ENCODE measurements at regions not wholly inside any gene's neighbourhood (a gene's known extent, or its start where the extent isn't known, plus 50 kb on each side); places are given as distances from the start of the nearest gene placed in this dataset.

GRCh38 chrX:112967341-112967740 lies 126.7 kb upstream of the AMOT start:
- Mint-ChIP-seq H3K27me3 (ENCODE audit: insufficient read depth) (no peaks in the 10 kb centered on the region), H3K36me3 (ENCODE audit: low read depth) (no peaks in the 10 kb centered on the region), H3K27ac (no peak overlapping the region), H3K4me3 (no peak overlapping the region), H3K4me1 (ENCODE audit: low read depth) (no peaks in the 10 kb centered on the region), H3K9me3 (peaks cover 4% of the 10 kb centered on the region)
- TF ChIP-seq CTCF (IDR thresholded peaks at IDR 0.05): no peak
- no peak for DNase-seq

- no peaks in the 10 kb centered on the region; the same call in 1 of the 2 replicates for H3K27me3 Mint-ChIP-seq (ENCODE audit: insufficient read depth)
- no peak for DNase-seq
- peaks cover 8% of the 10 kb centered on the region for H3K9me3 Mint-ChIP-seq
- H3K36me3 Mint-ChIP-seq (ENCODE audit: low read depth): peaks cover 6% of the 10 kb centered on the region; the same call in 1 of the 2 replicates
- TF ChIP-seq CTCF (IDR thresholded peaks at IDR 0.05): no peak
- no peak overlapping the region for H3K4me3 Mint-ChIP-seq
- H3K27ac Mint-ChIP-seq: no peak overlapping the region
- no peaks in the 10 kb centered on the region for H3K4me1 Mint-ChIP-seq (ENCODE audit: low read depth)
These were observed 121.3 kb upstream of the AMOT start for GRCh38 chrX:112961981-112962380.

- H3K27ac Mint-ChIP-seq: no peak overlapping the region
These were observed 107.5 kb upstream of the AMOT start for GRCh38 chrX:112947981-112948615.

GRCh38 chrX:112946227-112946626 lies 105.6 kb upstream of the AMOT start:
- Mint-ChIP-seq H3K36me3 (ENCODE audit: low read depth) (no peaks in the 10 kb centered on the region), H3K4me3 (no peak overlapping the region), H3K27me3 (ENCODE audit: insufficient read depth) (no peaks in the 10 kb centered on the region; the same call in 1 of the 2 replicates), H3K27ac (no peak overlapping the region), H3K4me1 (ENCODE audit: low read depth) (no peaks in the 10 kb centered on the region), H3K9me3 (peaks cover 4% of the 10 kb centered on the region; the same call in 1 of the 2 replicates)
- TF ChIP-seq CTCF (IDR thresholded peaks at IDR 0.05): no peak
- no peak for DNase-seq

More at GRCh38 chrX:112947981-112948615, 107.5 kb upstream of the AMOT start:
- no peak for TF ChIP-seq CTCF (IDR thresholded peaks at IDR 0.05)
- Mint-ChIP-seq H3K9me3 (peaks cover 4% of the 10 kb centered on the region; the same call in 1 of the 2 replicates), H3K4me3 (no peak overlapping the region), H3K36me3 (ENCODE audit: low read depth) (no peaks in the 10 kb centered on the region), H3K4me1 (ENCODE audit: low read depth) (no peaks in the 10 kb centered on the region), H3K27me3 (ENCODE audit: insufficient read depth) (no peaks in the 10 kb centered on the region; the same call in 1 of the 2 replicates)
- no peak for DNase-seq

GRCh38 chrX:112945826-112946225 lies 105.2 kb upstream of the AMOT start:
- TF ChIP-seq CTCF (IDR thresholded peaks at IDR 0.05): no peak
- H3K36me3 Mint-ChIP-seq (ENCODE audit: low read depth): no peaks in the 10 kb centered on the region
- no peak overlapping the region for H3K4me3 Mint-ChIP-seq
- H3K27me3 Mint-ChIP-seq (ENCODE audit: insufficient read depth): no peaks in the 10 kb centered on the region; the same call in 1 of the 2 replicates
- no peak for DNase-seq
- H3K4me1 Mint-ChIP-seq (ENCODE audit: low read depth): no peaks in the 10 kb centered on the region
- peaks cover 4% of the 10 kb centered on the region; the same call in 1 of the 2 replicates for H3K9me3 Mint-ChIP-seq
- H3K27ac Mint-ChIP-seq: no peak overlapping the region

All from HFFc6 (cell line).